Hypothalamus (tissue), 51 donors: ENCODE measurements at regions not wholly inside any gene's neighbourhood (a gene's known extent, or its start where the extent isn't known, plus 50 kb on each side); places are given as distances from the start of the nearest gene placed in this dataset.
A peak's percentile ranks its signal among the peaks of the same experiment; 100 is the strongest.
"Not testable (repeated sequence)": the region's sequence is repeated elsewhere in the genome, so short reads cannot be mapped to it uniquely, and the experiment has no call there.

Source experiments
- DNase-seq, 51 donors: peaks; one replicate each; lab custom pipeline; 2025; lab: John Stamatoyannopoulos, UW

DNA sequence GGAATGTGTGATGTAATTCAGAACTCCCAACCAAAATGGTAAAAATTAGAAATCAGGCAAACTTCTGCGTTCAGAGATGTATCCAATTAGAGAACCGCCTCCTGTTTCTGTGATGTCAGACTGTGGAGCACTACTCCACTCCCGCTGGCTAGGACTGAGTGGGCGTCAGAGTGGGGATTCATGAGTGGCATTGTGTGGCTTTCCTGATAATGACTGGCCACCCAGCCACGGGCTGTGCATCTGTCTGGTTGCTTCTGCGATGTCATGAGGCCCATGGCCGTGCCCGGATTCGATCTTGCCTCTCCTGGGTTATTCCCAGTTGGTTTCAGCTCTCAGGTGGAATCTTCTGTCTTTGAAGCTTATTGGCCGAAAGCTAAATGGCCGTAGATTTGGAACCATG, 87.1 kb upstream of the KCNA1 start:
- DNase-seq, result no peak

DNA sequence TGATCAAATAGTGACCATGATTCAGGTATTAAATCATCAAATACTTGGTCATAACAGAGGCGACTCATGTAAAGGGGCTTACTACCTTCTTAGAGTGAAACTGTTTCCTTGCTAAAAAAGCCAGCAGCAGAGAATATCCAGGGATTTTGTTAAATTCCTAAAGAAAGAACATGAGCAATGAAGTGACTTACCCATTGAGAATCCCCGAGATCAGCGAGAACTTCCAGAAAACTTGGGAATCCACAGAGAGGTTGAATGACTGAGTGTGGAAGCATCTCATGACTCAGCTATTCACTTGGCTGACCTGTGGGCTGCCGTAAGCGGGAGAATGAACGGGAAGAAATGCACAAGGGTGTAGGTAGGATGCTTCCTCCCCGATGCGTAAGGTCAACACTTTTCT, 85.3 kb upstream of the KCNA1 start:
- no peak for DNase-seq

DNA sequence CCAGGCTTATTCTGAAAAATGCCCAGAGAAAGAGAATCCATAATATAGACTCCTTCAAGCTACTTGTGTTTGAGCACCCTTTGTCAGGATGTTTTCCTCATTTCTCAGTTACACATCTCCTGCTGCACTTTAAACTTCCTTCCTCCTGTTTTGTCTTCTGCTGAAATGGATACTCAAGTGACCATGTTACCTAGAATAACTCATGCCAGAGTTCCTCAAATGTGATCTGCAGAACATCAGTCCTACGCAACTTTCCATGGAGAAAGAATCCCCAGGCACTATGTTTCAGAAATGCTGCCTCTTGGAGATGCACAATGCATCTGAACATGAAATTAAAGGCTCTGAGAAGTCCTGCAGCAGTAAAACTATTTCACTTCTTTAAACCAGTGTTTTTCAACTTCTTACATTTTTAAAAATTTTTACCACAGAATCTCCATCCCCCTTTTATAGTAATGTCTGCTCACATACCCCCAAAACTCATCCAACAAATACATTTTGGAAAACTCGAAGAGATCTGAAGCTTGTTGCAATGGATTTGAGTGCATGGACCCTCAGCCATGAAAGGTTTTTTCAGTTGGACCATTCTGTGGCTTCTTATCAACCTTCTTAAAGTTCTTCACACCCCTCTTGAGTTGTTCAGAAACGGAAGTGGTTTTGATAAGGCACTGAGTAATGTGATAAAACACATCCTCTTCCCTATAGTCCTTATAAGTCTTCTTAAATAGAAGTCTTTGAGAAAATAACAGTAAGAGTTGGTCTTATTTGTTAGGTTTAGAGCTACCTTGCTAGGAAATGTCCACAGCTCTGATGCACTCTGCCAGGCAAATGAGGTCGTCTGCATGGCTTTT, 84.5 kb upstream of the KCNA1 start:
- no peak for DNase-seq

DNA sequence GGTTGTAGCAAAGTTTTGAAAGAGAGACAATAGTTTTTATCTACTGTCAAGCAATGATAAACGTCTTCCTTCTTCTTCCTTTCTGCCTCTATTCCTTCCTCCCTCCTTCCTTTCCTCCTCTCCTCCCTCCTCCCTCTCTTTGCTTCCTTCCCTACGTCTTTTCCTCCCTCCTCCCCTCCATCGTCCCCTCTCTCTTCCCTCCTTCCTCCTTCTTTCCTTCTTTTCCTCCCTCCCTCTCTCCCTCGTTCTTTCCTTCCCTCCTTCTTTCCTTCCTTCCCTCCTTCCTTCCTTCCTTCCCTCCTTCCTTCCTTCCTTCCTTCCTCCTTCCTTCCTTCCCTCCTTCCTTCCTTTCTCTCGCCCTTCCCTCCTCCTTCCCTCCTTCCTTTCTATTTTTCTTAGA, 82.8 kb upstream of the KCNA1 start:
- no peak for DNase-seq

DNA sequence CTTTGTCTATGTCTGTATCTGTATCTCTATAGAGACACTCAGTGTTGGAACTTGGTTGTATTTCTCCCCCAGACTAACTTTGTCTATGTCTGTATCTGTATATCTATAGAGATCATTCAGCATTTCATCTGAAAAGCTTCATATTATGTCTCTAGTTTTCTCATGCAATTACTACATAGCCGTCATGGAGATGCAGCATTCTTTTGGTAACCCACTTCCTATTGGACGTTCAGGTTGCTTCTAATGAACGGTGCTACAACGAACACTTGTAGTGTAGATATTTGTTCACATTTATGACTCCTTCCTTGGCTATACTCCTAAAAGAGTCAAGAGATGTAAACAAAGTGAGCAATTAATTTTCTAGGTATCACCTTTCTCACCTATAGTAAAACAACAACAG, 81.5 kb upstream of the KCNA1 start:
- no peak for DNase-seq

DNA sequence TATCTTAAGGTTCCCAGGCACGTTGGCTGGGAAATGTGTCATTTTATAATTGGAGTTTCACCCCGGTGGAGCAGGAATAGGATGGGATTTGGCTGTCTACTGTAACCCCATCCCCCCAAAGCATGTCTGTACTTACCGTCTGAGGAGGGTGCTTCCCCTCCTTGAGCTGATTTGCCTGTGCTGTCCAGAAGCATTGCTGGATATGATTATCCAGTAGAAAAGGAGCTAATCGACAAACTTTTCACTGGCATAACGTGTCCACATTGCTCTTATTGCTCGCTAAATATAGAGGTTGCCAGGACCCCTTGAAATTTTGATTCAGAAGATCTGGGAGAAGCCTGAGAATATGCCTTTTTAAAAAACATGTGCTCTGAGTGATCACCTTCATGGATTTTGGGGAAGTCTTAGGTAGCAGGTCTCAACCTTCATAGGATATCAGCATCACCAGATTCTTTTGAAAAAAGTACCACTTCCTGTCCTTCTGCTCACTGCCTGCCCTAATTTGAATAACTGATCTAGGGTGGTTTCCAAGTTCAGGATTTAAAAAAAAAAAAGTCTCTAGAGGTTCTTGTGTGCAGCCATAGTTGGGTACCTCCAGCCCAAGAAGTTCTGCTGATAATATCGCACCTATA, 80.4 kb upstream of the KCNA1 start:
- DNase-seq, result no peak

DNA sequence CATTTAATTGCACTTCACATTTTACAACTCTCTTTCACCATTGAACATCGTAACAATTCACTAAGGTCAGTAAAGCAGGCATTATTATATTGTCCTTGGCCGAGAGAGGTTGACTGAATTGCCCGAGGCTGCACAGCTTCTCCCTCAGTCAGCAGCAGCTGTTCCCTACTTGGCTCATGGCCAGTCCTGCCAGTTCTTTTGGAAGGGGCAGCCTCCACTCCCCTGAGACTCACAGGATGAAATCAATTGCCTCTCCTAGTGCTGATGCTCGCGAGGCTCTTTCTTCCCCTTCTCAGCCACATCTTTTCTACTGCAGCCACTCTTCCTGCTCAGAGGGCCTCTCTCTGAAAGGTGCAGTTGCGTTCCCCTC, 79.9 kb upstream of the KCNA1 start:
- DNase-seq, result no peak

DNA sequence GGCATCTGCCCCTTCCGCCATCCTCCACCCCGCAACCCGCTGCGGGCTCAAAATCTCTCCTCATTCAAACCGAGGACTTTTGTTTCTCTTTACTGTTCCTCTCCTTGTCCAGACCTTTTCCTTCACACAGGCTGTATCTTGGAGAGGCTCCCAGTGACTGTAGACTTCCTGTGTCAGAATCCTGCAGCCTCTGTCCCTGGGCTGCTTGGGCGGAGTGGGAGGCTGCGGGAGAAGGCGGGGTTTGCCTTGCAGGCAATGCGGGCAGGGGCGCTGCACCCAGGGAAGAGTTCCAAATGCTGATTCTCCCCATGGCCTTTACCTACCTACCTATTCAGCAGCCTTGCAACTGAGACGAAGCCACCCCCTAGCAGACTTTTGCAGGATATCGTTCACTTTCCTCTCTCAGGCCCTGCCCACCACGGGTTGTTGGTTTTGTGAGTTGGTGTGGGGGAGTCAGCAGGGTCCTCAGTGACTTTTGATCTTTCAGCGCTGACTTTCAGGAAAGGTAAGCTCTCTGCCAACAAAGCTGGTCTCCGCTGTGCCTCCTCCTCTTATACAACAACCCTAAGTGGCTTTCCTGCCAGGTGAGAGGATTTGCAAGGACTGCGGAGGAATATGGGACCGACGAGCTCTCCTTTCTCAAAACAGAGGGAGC, 79.0 kb upstream of the KCNA1 start:
- no peak for DNase-seq

DNA sequence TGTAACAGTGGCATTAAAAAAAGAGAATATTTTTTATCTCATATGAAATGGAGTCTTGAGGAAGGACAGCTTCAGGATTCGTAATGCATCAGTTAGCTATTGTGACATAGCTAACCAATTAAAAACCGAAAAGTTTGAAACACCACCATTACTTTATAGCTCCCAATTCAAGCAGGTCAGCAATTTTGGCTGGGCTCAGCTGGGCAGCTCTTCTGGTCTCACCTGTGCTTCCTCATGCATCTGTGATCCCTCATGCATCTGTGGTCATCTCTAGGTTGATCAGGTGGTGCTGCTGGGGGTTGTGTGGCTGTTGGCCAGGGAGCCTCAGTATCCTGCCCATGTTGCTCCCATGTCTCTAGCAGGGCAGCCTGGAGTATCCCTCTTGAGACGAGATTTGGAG, 76.7 kb upstream of the KCNA1 start:
- no peak for DNase-seq

DNA sequence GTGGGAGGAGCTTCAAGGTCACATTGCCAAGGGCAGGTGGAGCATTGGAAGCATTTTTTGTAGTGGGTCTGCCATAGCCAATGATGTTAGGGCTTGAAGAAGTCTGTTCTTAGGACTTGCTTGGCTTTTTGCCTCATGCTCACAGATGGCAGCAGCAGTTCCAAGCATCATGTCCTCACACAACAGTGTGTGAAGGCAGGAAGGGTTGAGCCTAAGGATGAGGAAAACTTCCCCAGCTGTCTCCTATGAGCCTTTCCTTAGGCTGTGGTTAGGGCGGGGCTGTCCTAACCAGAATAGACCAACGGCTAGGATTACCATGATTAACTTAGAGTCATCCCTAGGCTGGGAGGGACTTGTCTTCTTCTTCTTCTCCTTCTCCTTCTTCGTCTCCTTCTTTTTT, 76.2 kb upstream of the KCNA1 start:
- no peak for DNase-seq

DNA sequence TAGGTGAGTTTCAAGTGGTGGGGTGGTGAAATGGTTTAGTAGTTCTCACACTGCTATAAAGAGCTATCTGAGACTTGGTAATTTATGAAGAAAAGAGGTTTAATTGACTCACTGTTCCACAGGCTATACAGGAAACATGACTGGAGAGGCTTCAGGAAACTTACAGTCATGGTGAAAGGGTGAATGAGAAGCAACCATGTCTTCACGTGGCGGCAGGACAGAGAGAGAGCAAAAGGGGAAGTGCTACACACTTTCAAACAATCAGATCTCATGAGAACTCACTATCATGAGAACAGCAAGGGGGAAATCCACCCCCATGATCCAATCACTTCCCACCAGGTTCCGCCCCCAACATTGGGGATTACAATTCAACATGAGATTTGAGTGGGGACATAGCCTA, 67.3 kb upstream of the KCNA1 start:
- DNase-seq, result not testable (repeated sequence)

DNA sequence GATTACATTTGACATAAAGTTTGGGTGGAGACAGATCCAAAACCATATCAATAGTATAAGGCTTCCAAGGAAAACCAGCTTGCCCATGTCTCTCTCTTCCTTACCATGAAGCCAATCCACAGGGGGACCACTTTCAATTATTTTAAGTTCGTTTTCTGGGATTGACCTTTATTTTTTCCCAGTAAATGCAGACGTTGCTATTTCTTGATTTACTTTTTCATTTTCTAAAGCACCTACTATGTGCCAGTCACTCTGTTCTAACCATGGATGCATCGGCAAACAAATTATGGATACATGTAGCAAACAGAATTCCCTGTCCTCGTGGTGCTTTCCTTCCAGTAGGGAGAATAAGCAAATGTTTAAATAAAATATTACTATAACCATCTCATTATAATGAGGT, 65.8 kb upstream of the KCNA1 start:
- DNase-seq, result no peak

DNA sequence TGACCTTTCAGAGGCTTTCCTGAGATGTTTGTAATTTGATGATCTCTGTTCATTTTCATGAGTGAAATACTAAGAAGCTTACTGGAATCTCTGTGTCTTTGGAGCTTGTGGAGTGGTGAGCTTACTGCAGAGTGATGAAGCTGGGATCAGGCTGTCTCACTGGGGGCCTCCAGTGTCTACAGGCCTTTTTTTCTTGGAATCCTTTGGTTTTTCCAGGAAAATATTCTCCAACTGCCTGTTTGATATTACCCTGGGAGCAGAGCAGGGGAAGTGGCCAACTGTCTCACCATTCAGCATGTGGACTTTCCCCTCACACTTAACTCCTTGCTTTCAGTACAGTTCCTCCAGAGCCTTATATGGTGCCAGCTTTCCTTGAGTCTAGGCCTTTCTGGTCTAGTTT, 62.0 kb upstream of the KCNA1 start:
- no peak for DNase-seq

DNA sequence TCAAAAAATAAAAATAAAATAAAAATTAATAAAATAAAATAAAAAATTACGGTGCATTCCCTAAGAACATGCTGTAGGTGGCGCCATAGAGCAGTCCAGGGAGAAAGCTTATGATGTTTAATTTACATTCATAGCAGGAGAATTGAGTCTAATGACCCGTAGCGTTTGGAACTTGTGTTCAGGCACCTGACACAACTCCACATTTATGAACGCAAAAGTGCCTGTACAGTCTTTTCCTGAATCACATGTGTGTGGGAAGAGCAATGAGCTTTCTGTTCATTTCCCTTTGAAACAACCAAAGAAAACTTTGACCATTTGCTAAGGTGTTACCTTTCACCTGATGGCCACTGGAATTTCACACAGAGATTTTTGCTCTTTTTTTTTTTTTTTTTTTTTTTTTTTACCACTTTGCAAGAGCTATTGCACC, 60.6 kb upstream of the KCNA1 start:
- peak in 1 of 51 donors; percentile 14 for DNase-seq

DNA sequence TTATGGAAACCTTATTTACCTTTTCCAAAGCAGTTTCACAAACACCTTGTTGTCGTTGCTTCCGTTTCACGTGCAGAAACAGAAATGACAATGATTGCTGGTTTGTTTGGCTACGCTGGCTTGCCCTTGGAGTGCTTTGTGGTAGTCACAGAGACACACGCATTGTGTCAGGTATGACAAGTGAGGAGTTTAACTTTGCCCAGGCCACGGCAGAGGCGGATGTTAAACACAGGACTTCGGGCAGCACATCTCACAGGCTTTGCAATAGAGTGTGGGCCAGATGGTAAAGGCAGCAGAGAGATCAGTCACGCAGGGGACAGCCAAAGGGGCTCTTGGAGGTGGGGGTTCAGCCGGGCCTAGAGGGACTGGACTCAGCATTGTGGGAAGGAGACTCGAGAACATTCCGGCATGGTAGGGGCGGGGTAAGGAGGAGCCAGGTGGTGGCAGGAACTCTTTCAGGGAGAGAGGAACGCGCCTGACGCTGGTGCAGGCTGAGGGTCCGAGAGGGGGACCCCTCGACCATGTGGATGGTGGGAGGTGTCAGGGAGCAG, 59.8 kb upstream of the KCNA1 start:
- DNase-seq, result no peak

DNA sequence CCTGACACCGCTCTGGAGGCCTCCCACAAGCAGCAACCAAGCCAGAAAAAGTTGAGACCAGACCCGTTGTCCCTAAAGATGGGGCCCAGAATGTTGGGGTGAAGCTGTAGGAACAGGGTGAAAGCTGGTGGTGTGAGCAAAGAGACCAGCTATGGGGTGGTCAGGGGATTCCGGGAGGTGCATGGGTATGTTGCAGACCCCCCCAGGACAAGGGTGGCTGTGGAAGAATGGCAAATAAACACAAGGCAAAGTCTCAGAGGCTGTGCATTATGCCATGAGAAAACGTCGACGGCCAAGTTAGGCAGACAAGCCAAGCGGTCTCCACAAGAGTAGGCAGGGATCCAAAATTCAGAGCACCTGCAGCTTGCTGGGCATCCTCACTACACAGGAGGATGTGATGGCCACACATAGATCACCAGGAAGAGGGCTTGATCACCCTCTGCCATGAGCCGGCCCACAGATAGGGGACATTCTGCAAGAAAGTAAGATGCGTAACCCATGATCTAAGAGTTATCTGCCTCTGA, 58.8 kb upstream of the KCNA1 start:
- no peak for DNase-seq

DNA sequence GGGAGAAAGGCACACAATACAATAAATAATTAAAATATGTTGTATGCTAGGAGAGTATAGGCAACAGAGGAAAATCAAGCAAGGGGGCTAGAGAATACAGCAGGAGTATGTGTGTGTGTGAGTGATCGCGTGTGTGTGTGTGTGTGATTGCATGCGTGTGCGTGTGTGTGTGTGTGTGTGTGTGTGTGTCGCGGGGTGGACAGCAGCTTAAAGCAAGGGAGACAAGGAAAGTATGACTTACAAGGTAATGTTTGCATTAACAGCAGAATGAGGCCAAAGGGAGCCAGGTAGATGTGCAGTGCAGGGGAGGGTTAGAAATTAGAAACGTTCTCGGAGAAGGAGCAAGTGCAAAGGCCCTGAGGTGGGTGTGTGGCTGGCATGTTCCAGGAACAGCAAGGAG, 57.4 kb upstream of the KCNA1 start:
- no peak for DNase-seq

DNA sequence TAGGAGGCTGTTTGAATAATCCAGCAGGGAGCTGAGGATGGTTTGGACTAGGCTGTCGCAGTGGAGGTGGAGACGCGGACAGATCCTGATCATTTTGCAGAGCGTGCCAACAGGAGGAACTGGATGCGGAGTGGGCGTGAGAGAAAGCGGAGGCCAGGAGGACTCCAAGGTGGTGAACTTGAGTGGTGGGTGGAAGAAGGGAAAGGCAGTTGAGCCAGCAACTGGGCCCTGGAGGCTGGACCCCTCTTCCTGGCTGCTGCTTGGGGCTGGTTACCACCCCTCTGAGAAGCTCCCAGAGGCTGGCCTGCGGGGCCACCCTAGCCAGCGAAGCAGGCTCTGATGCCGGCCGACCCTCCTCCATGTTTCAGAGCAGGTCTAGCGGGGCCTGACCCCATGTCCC, 56.8 kb upstream of the KCNA1 start:
- DNase-seq, result no peak

DNA sequence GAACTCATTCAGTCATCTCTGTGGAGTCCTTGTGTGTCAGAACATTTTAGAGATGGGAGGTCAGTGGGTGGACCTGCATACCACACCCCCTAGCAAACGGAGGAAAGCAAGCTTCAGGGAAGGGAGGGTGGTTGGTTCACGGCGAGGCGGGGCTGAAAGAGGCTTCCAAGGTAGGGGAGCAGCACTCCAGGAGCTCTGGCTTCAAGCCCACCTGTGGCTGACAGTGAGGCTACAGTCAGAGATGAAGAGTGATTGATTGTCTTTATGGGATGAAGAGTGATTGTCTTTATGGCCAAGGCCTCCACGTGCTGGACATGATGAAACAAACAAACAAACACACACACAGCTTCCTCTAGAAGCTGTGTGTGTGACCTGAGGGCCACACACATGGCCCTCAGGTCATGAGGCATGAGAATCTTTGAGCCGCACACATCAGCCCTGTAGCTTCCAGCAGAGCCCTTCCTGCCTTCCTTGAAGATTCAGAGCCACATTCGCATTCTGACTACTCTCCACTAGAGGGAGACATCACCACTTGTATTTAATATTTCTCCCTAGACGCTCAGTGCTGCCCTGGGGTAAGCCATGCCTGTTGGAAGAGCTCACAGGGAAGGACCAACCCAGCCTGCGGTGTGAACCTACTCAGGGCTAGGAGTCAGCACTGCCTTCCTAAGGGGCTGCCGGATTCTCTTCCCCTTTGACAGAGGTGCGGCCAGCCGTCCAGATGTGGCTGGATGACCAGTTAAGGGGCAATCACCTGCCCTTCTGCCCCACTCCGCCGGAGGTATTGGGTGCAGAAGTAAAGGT, 54.4 kb upstream of the KCNA1 start:
- peak in 29 of 51 donors; percentile 7 to 82 (median 42) for DNase-seq

DNA sequence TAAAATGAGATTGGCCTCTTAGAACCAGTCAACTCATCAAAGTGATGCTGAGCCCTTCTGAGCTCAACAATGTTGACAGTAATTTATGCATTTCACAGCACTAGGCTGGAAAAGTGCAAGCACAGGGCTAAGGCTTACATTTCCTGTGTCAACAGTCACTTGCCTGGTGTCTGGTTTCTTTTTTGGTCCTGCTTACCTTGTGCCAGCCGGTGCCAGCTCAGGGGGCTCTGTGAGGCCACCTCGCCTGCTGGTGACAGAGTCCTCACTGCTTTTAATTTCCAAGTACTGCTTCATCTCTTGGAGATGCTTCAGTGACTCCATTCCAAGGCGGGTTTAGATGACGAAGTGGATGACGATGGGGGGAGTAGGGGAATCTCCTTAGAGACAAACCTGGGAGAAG, 53.1 kb upstream of the KCNA1 start:
- DNase-seq, result no peak
